T-cell (primary cell): ENCODE measurements at regions not wholly inside any gene's neighbourhood (a gene's known extent, or its start where the extent isn't known, plus 50 kb on each side); places are given as distances from the start of the nearest gene placed in this dataset.

Experiments
- ATAC-seq, 4 experiments: fragments of 200-7000 bp in 3 of 4; fragments of 150-1000 bp in 1 of 4; cut with Tn5 transposase; replicated peaks in 1 of 4; 1 replicate in 3 of 4; 2 replicates in 1 of 4; pipeline ENCODE4 v1.10.0; 2021; ENCODE audit warnings: moderate library complexity in 3 of 4, mild to moderate bottlenecking in 2 of 4, moderate number of reproducible peaks in 1 of 4
- CTCF ChIA-PET, 2 donors: fragments of 300-600 bp; sonication (Branson Sonifier 250); formaldehyde crosslinking; loops; one replicate each; lab custom pipeline; 2022; ENCODE audit warnings: antibody characterized with exemption in 2 of 2; lab: Charles Lee
- POLR2A ChIA-PET, 2 donors: fragments of 300-600 bp; sonication (Branson Sonifier 250); formaldehyde crosslinking; loops; one replicate each; lab custom pipeline; 2022; ENCODE audit warnings: antibody characterized with exemption in 2 of 2; lab: Charles Lee
- DNase-seq, 35 experiments: peaks; one replicate each; pipeline versions ENCODE4 v3.0.0 to v3.0.0-alpha.2; 2013 to 2023
- H3K27ac ChIP-seq: one replicate; pipeline ENCODE4 v1.5.1; 2013; ENCODE audit warnings: low read length
- H3K27me3 ChIP-seq, 2 experiments: replicated peaks in 1 of 2; 1 replicate in 1 of 2; 2 replicates in 1 of 2; pipeline versions ENCODE4 v1.6.1 to v1.7.0; 2013; ENCODE audit warnings: low read length in 1 of 2, mixed read lengths in 1 of 2; ENCODE audit not compliant: control insufficient read depth in 2 of 2, insufficient read depth in 2 of 2; ENCODE audit errors: extremely low read depth in 1 of 2
- H3K36me3 ChIP-seq, 2 donors: 1 replicate in 1 of 2; 2 replicates in 1 of 2; pipeline versions ENCODE4 v1.6.1 to v1.7.0; 2013; ENCODE audit warnings: low read length in 1 of 2; ENCODE audit not compliant: control insufficient read depth in 2 of 2, insufficient read depth in 1 of 2; ENCODE audit errors: extremely low read depth in 1 of 2
- H3K4me1 ChIP-seq, 2 experiments: 1 replicate in 1 of 2; 2 replicates in 1 of 2; pipeline versions ENCODE4 v1.6.1 to v1.7.0; 2013; ENCODE audit warnings: low read length in 2 of 2, mixed read lengths in 1 of 2; ENCODE audit not compliant: insufficient read depth in 2 of 2, control insufficient read depth in 1 of 2; ENCODE audit errors: extremely low read depth in 1 of 2
- H3K4me3 ChIP-seq, 2 donors: 1 replicate in 1 of 2; 2 replicates in 1 of 2; pipeline versions ENCODE4 v1.5.1 to v1.7.0; 2013; ENCODE audit warnings: mild to moderate bottlenecking in 2 of 2, low read length in 1 of 2, moderate library complexity in 1 of 2; ENCODE audit not compliant: control insufficient read depth in 1 of 2; ENCODE audit errors: extremely low read depth in 1 of 2
- H3K9me3 ChIP-seq: 2 replicates; pipeline ENCODE4 v1.7.0; 2013
- H3K27ac Mint-ChIP-seq, 2 donors: one replicate each; pipeline ENCODE4 v1.8.0; 2020 to 2021; ENCODE audit warnings: mild to moderate bottlenecking in 2 of 2, mixed read lengths in 2 of 2
- H3K27me3 Mint-ChIP-seq, 2 donors: one replicate each; pipeline ENCODE4 v1.8.0; 2021 to 2022; ENCODE audit warnings: mixed read lengths in 2 of 2
- H3K36me3 Mint-ChIP-seq: one replicate; pipeline ENCODE4 v1.8.0; 2021; ENCODE audit warnings: mixed read lengths
- H3K4me1 Mint-ChIP-seq, 3 donors: one replicate each; pipeline ENCODE4 v1.8.0; 2020 to 2022; ENCODE audit warnings: mixed read lengths in 3 of 3, mild to moderate bottlenecking in 1 of 3
- H3K4me3 Mint-ChIP-seq, 3 donors: one replicate each; pipeline ENCODE4 v1.8.0; 2020 to 2022; ENCODE audit warnings: mild to moderate bottlenecking in 3 of 3, mixed read lengths in 3 of 3, moderate library complexity in 3 of 3
- H3K9me3 Mint-ChIP-seq, 3 donors: one replicate each; pipeline ENCODE4 v1.8.0; 2020 to 2022; ENCODE audit warnings: mixed read lengths in 3 of 3
- WGBS: methylation state at CpG from one replicate; pipeline ENCODE4 v1.1.5; 2013; ENCODE audit warnings: missing lambda C conversion rate; ENCODE audit not compliant: insufficient coverage; 5-methylcytosine and 5-hydroxymethylcytosine counted together

GRCh38 chr3:102081572-102082289, 232.4 kb downstream of the NFKBIZ start:
- Histone ChIP-seq H3K4me3 (no peak overlapping the region), H3K9me3 (no peaks in the 10 kb centered on the region), H3K27me3 (no peaks in the 10 kb centered on the region), H3K27ac (no peak overlapping the region), H3K4me1 (peaks cover 21 to 41% of the 10 kb centered on the region in 2 experiments), H3K36me3 (no peaks in the 10 kb centered on the region)
- Mint-ChIP-seq H3K4me3 (peak overlapping the region in 1 of 3 donors; percentile 2), H3K4me1 (peaks cover 46 to 56% (median 53%) of the 10 kb centered on the region in 3 donors), H3K36me3 (no peaks in the 10 kb centered on the region), H3K9me3 (peaks cover 0 to 7% (median 0%) of the 10 kb centered on the region in 3 donors), H3K27ac (peak overlapping the region in 1 of 2 donors; percentile 31), H3K27me3 (no peaks in the 10 kb centered on the region)
- CTCF ChIA-PET, result no interaction called here
- 60% methylated on average over 1 of the region's 3 CpGs for WGBS
- ATAC-seq, result no peak
- no peak for DNase-seq
- POLR2A ChIA-PET, result no interaction called here

- no peaks in the 10 kb centered on the region for H3K36me3 ChIP-seq
- H3K4me3 Mint-ChIP-seq, result no peak overlapping the region
- ATAC-seq (no peak), DNase-seq (no peak)
- no peaks in the 10 kb centered on the region for H3K27me3 Mint-ChIP-seq
- H3K27ac Mint-ChIP-seq, result no peak overlapping the region
- CTCF ChIA-PET, result interaction anchor here in 1 of 2 donors (1.2 kb wide), 1 partner anchor 14 kb away, joined by 3 read pairs; no protein-coding TSS in a partner anchor
- H3K4me1 Mint-ChIP-seq, result peaks cover 32 to 40% (median 35%) of the 10 kb centered on the region in 3 donors
- H3K36me3 Mint-ChIP-seq, result no peaks in the 10 kb centered on the region
- no peaks in the 10 kb centered on the region for H3K9me3 ChIP-seq
- H3K4me1 ChIP-seq, result peaks cover 12 to 28% of the 10 kb centered on the region in 2 experiments
- no peaks in the 10 kb centered on the region for H3K27me3 ChIP-seq
- peaks cover 0 to 4% (median 0%) of the 10 kb centered on the region in 3 donors for H3K9me3 Mint-ChIP-seq
- H3K4me3 ChIP-seq, result no peak overlapping the region
- H3K27ac ChIP-seq, result no peak overlapping the region
- no CpG with 5 or more reads among the region's 2 CpGs for WGBS
- POLR2A ChIA-PET, result no interaction called here
Observed at GRCh38 chr3:102083473-102083872, 234.2 kb downstream of the NFKBIZ start.

- Histone ChIP-seq H3K36me3 (no peaks in the 10 kb centered on the region), H3K9me3 (no peaks in the 10 kb centered on the region), H3K27me3 (no peaks in the 10 kb centered on the region), H3K4me3 (no peak overlapping the region), H3K4me1 (peaks cover 10 to 23% of the 10 kb centered on the region in 2 experiments), H3K27ac (no peak overlapping the region)
- CTCF ChIA-PET, result interaction anchor here (0.6 to 1.2 kb wide), 2 partner anchors 124 to 271 kb away, joined by 3 to 6 read pairs; no protein-coding TSS in a partner anchor
- Mint-ChIP-seq H3K4me3 (no peak overlapping the region), H3K36me3 (no peaks in the 10 kb centered on the region), H3K27ac (no peak overlapping the region), H3K9me3 (peaks cover 0 to 4% (median 0%) of the 10 kb centered on the region in 3 donors), H3K27me3 (no peaks in the 10 kb centered on the region), H3K4me1 (peaks cover 27 to 35% (median 30%) of the 10 kb centered on the region in 3 donors)
- ATAC-seq, result no peak
- no peak for DNase-seq
- POLR2A ChIA-PET, result interaction anchor here in 1 of 2 donors (0.6 kb wide), 1 partner anchor 150 kb away, joined by 6 read pairs; no protein-coding TSS in a partner anchor
- 83% methylated on average over 3 of the region's 3 CpGs for WGBS
Observed at GRCh38 chr3:102084006-102084405, 234.7 kb downstream of the NFKBIZ start.

GRCh38 chr3:102084704-102085103, 235.4 kb downstream of the NFKBIZ start:
- Histone ChIP-seq H3K27ac (no peak overlapping the region), H3K9me3 (no peaks in the 10 kb centered on the region), H3K27me3 (no peaks in the 10 kb centered on the region), H3K4me1 (peaks cover 5 to 16% of the 10 kb centered on the region in 2 experiments), H3K4me3 (no peak overlapping the region), H3K36me3 (no peaks in the 10 kb centered on the region)
- WGBS, result 83% methylated on average over 1 of the region's 3 CpGs
- no peaks in the 10 kb centered on the region for H3K27me3 Mint-ChIP-seq
- DNase-seq (no peak), ATAC-seq (no peak)
- ChIA-PET CTCF (interaction anchor here in 1 of 2 donors (0.6 to 1.2 kb wide), 2 partner anchors 123 to 135 kb away, joined by 3 read pairs; no protein-coding TSS in a partner anchor), POLR2A (no interaction called here)
- H3K27ac Mint-ChIP-seq, result no peak overlapping the region
- no peak overlapping the region for H3K4me3 Mint-ChIP-seq
- H3K4me1 Mint-ChIP-seq, result peaks cover 20 to 28% (median 23%) of the 10 kb centered on the region in 3 donors
- no peaks in the 10 kb centered on the region for H3K36me3 Mint-ChIP-seq
- peaks cover 0 to 4% (median 0%) of the 10 kb centered on the region in 3 donors for H3K9me3 Mint-ChIP-seq

GRCh38 chr3:102085431-102086176, 236.3 kb downstream of the NFKBIZ start:
- Mint-ChIP-seq H3K9me3 (no peaks in the 10 kb centered on the region), H3K27ac (no peak overlapping the region), H3K4me1 (peaks cover 13 to 19% (median 16%) of the 10 kb centered on the region in 3 donors), H3K4me3 (no peak overlapping the region), H3K36me3 (no peaks in the 10 kb centered on the region), H3K27me3 (no peaks in the 10 kb centered on the region)
- no peaks in the 10 kb centered on the region for H3K36me3 ChIP-seq
- H3K9me3 ChIP-seq, result no peaks in the 10 kb centered on the region
- ATAC-seq (no peak), DNase-seq (no peak)
- ChIA-PET CTCF (no interaction called here), POLR2A (interaction anchor here in 1 of 2 donors (0.5 kb wide), 1 partner anchor 12 kb away, joined by 5 read pairs; no protein-coding TSS in a partner anchor)
- peaks cover 0 to 9% of the 10 kb centered on the region in 2 experiments for H3K4me1 ChIP-seq
- WGBS, result no CpG with 5 or more reads among the region's 3 CpGs
- H3K4me3 ChIP-seq, result no peak overlapping the region
- no peaks in the 10 kb centered on the region for H3K27me3 ChIP-seq
- no peak overlapping the region for H3K27ac ChIP-seq

GRCh38 chr3:102087236-102087635, 237.9 kb downstream of the NFKBIZ start:
- Histone ChIP-seq H3K4me1 (no peaks in the 10 kb centered on the region), H3K27ac (no peak overlapping the region), H3K9me3 (no peaks in the 10 kb centered on the region), H3K36me3 (no peaks in the 10 kb centered on the region), H3K27me3 (no peaks in the 10 kb centered on the region), H3K4me3 (no peak overlapping the region)
- Mint-ChIP-seq H3K27ac (no peak overlapping the region), H3K4me1 (peaks cover 8 to 11% (median 10%) of the 10 kb centered on the region in 3 donors), H3K9me3 (no peaks in the 10 kb centered on the region), H3K27me3 (no peaks in the 10 kb centered on the region), H3K4me3 (no peak overlapping the region), H3K36me3 (no peaks in the 10 kb centered on the region)
- DNase-seq (no peak), ATAC-seq (no peak)
- ChIA-PET CTCF (no interaction called here), POLR2A (interaction anchor here in 1 of 2 donors (0.6 kb wide), 1 partner anchor 285 kb away, joined by 3 read pairs; no protein-coding TSS in a partner anchor)
- 72% methylated on average over 2 of the region's 4 CpGs for WGBS
